Renal cortex interstitium (tissue), 11 donors: ENCODE measurements at regions not wholly inside any gene's neighbourhood (a gene's known extent, or its start where the extent isn't known, plus 50 kb on each side); places are given as distances from the start of the nearest gene placed in this dataset.

Experiments
- DNase-seq, 11 donors: peaks; one replicate each; pipeline ENCODE4 v3.0.0-alpha.2; 2013; ENCODE audit warnings: low read depth in 9 of 11, low spot score in 4 of 11; ENCODE audit errors: extremely low read depth in 1 of 11

DNA sequence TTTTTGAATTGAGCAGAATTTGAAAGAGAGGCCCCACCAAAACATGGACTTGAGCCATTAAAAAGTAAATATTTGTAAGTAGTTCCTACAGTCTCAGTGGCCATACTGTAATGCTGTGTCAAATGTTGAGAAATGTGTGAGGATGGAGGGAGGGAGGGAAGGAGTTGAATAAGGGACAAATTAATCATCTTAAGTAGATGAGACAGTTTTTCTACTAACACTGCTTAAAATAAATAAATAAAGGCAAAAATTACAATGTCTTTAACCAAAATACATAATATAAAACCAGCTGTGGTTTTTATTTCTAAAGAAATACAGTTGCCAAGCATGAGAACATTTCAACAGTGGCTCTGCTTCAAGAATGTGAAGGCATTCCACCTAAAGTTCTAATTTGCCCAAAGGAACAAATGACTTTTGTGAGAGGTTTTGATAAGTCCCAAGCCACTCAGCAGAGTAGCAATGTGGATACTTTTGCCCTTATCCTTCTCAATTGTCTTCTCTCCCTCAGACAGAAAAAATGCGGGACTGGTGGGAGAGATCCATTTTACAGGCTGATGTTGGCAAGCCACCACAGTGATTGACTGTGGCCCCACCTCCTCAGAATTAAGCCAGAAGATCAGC lies 427.0 kb upstream of the RARB start:
- peak in 1 of 11 donors; percentile 2 for DNase-seq

DNA sequence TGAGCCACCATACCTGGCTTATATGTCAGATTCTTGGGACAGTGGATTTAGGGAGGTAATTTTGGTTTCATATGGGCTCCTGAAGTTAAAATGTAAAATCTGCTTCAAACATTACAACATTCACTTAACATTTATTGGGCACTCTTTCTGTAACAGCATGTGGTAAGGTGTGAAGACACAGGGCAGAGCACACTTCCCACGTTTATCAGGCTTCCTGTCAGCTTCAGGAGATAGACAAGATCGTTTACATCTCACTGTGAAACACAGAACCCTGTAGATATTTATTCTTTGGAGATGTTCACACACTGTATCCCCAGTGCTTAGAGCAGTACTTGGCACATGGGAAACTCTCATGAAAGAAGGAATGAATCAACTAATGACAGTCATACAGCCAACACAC lies 426.0 kb upstream of the RARB start:
- DNase-seq, result no peak

DNA sequence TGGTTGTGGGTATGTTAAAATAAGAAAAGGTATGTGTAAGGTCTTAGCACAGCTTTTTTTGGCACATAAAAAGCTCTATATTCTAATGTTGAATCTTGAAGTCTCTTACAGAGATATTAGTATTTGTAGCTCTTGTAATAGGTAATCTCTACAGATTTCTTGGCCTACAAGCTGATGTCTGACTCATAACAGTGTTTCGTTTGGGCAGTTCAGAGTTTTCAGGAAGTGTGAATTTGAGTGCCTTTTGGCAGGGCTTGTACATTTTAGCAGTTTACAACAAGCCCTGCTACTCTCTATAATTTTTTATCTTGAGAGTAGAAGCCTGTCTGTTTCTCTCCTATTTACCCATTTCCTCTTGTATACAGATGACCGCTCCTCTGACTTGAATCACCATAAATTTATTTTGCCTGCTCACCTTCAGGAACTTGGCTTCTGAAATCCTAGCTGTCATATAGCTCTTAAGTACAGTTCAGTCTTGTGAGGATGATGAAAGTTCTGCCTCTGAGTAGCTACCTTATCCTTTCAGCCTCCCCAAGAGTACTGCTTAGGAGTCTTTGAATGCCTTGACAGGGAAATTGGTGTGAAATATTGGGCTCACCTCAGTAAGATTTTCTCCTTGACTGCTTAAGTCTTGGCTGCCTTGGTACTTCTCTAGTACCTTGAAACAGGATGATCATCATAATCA lies 419.9 kb upstream of the RARB start:
- DNase-seq, result peak in 2 of 11 donors; percentile 28 to 33

DNA sequence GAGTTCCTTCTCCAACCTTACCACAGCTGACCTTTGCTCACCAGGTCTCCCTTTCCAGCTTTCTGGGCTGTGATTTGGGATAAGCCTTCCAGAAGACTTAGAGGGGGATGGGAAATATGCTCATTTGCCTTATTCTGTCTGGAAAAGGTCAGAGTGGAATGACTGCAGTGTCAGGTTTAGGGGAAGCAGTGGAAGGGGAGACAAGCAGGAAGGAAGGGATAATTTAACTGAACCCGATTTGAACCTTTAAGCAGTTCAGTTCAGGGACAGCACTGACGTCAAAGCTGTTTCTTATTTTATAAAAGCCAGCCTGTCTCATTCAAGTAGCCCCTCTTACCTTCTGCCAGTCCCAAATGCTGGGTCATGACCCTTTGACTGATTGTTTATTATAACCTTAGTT lies 418.4 kb upstream of the RARB start:
- peak in 6 of 11 donors; percentile 4 to 38 (median 25) for DNase-seq

DNA sequence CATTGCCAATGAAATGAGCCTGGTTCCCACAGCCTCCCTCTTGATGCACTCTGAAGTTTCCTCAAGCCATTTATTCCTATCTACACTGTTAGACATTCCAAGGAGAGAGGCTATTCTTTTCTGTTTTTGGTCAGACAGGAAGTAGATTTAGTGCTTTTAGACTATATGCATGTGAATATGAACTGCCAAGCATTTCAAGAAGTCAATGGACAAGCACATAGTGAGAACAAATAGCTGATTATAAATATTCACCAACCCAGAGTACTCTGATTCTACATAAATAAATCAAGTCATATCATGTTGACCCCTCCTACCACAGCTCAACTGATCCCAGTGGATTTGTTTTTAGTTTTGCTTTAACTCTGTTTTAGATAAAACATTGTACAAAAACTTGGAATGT lies 412.5 kb upstream of the RARB start:
- no peak for DNase-seq

DNA sequence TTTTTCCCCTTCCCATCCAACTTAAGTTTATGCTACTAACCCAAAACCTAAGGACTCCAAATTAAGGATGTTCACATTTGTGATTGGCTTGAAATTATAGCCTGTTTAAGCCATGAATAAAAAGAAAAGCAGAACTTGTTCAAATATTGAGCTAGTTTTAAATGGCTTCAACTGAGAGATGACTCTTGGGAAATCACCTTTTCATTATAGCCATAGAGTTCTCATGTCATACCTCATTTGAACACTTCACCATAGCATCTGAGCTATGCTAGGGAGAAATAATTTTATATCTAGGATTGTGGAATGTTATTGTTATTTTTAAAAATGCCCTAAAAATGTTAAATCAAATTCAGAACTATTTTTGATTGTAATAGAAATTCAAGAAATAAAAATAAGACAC lies 409.2 kb upstream of the RARB start:
- no peak for DNase-seq

DNA sequence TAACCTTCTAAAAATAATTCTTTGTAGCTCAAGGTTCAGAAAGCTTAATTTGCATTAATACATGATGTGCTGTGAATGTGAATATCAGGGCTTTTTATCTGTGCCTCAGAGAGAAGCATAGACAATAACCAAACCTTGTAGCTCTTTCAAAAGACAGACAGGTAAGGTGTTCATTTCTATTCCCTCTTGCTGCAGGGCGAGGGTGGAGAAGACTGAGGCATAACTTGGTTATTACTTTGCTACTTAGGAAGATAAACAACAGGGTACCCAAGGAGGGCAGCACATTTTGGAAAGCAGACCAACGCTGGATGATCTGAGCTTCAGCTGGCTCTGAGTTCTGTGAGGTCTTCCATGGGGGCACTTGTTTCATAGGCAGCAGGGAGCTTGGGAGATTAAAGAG lies 408.6 kb upstream of the RARB start:
- DNase-seq, result no peak

DNA sequence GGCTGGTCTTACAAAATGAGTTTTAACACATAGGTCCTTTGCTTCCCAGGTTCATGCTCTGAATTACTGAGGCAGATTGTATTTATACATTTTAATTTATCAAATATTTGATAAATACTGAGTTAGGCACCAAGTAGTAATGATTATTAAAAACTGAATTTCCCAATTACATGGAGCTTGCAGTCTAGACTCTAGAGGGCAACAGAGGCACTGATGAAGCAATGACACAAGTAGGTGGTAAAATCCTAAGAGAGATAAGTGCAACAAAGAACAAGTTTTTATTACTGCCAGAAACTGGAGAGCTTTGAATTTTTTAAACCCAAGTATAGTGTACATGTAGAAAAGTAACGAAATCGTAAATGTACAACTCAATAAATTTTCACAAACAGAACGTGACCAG lies 406.2 kb upstream of the RARB start:
- DNase-seq, result no peak

DNA sequence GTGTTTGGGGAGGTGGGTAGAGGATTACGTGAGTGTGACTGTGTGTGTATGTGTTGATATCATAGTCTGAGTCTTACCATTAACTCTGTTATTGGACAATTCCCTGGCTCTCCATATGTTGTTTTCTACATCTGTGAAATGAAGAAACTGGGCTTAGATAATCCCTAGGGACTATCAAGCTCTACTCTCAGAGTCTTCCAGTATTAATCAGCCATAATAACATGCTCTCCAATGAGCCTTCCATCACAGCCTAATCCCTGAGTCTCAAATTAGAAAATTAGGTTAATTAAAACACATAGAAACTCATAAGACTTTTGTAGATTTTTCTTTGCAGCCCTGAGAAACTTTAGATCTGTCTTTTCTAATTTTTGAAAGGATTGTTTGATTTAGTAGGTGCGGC lies 404.2 kb upstream of the RARB start:
- no peak for DNase-seq

DNA sequence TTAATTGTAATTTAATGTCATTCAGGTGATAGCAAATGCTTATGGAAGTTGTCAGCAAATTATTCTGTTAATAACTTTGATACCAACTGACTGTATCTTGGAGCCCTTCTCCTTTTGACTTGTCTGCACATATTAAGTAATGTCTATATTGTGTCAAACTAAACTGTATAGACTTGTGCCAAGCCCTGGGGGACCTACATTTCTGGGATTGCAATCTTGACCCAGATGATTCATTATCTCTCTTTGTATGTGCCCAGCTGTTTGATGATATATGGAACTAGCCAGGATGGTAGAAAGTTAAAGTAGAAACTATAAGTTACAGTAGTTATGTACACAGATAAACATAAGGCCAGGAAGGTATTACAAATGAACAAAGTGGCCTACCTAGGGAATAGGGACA lies 402.8 kb upstream of the RARB start:
- no peak for DNase-seq

DNA sequence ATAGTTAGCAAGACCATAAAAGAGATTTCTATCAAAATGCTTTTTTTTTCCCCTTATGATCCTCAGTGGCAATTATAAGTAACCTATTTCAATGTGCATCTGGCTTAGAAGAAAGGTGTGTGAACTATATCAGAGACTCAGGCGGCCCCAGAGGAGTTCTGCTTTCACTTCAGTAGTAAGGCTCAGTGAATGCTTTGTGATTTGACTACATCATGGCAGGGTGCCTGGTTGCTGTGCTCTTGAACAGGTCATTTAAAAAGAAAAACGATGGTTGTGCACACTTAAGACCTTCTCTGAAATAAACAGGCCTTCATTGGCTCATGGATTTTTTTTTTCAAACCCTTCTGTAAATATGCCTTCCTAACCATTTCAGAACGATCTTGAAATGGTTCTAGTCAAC lies 400.4 kb upstream of the RARB start:
- DNase-seq, result peak in 2 of 11 donors; percentile 33 to 44

DNA sequence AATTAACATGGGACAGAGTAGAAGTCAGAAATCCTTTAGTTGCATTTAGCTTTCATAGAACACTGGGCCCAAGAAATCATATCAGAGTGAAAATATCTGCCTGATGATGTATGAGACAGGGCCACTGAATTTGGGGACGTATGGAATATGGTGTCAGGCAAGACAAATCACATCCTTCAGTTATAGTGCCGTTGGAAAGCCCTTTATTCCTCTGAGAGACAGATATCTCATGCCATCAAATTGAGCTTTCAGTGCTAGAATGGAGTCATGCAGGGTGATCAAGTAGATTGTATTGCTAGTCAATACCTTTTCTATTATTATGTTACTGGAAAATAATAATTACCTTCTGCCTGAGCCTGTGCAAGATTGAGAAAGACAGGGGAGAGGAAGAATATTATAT lies 398.2 kb upstream of the RARB start:
- DNase-seq, result no peak

DNA sequence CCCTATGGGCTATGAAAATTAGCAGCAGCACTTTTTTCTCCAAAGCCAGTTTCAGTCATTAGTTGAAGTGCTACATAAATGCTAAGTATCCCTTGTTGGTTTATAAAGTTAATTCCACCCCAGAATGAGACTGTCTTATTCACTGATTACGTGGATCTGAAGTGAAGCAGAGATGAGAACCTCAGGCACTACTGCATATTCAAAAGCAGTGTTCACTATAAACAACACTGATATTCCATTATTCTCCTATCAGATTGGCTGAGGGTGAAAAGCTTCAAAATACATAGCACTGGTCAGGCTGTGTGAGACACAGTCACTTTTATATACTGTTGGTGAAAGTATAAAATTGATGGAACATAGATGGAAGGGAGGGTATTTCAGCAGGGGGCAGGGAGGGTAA lies 395.7 kb upstream of the RARB start:
- no peak for DNase-seq

DNA sequence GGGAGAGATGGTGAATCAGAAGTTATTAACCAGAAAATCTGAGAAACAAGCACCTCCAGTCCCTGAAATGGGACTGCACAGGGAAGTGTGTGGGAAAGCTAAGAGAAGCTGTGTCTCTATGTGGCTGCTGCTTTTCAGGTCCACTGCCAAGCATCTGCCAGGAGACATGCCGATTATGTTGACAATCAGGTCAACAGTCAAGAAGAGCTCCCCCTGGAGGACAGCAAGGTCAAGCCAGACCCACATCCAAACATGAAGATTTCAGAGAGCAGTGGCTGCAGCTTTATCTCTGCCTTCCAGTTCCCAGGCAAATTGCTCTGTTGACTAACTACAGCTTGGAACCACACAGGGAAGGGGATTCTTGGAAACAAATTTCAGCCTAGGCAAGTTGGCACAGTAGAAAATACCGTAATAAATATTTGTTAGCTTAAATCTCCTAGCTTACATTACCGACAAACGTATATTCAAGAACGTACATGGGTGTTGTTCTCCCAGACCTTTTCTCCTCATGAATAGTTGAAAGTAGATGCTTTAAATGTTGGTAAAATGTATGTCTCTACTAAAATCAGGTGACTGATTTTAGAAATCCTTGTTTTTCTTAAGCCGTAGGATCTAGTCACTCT lies 394.5 kb upstream of the RARB start:
- peak in 1 of 11 donors; percentile 37 for DNase-seq

DNA sequence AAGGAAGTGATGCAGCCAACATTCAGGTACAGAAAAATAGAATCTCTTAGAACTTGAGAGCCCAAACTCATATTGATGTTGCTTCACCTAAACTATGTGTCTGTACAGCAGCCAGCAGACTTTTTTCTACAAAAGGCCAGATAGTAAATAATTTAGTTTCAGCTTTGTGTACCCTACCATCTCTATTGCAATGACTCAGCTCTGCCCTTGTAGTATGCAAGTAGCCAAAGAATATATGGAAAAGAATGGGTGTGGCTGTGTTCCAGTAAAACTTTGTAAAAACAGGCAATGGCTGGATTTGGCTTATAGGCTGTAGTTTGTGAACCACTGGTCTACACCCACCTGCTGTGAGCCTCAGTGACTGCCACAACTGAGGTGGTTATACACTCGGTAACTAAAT lies 392.5 kb upstream of the RARB start:
- DNase-seq, result no peak

DNA sequence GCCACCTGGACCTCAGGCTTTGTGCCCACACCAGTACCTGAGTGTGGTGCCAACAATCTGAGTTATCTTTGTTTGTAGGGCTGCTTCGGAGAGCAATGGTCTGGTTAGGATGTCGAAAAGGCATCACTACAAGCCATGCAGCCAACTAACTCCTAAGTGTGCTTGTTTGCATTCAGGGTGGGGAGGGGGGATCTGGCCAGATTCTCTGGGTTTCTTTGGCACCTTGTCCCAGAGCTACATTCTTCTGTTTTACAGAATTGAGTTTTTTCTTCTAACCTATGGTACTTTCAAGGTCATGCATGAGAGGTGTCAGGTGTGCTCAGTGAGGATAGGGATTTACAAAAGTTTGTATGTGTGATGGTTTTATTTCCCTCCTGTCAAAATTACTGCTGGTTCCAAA lies 391.4 kb upstream of the RARB start:
- no peak for DNase-seq

DNA sequence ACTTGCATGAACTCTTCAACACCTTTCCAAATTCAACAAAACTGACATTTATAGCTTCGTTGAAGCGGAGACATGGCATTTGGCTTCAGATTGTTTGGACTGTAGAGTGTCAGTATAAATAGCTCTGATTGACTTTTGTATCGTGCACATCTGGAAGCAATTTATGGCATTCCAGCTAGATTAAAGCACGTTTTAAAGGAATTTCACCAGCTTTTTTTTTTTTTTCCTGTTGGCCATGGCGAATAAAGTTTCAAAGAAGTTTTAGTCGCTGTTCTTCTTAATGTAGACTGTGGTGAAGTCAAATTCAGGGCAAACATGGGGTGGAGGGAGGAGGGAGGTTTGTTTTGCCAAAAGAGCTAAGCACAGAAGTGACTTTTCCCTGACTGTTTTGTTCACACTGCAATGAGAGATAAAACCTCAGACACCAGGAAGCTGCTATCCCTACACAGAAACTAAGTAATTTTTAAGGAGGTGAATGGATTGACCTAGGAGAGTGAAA lies 391.0 kb upstream of the RARB start:
- DNase-seq, result peak in 4 of 11 donors; percentile 48 to 67 (median 53)

DNA sequence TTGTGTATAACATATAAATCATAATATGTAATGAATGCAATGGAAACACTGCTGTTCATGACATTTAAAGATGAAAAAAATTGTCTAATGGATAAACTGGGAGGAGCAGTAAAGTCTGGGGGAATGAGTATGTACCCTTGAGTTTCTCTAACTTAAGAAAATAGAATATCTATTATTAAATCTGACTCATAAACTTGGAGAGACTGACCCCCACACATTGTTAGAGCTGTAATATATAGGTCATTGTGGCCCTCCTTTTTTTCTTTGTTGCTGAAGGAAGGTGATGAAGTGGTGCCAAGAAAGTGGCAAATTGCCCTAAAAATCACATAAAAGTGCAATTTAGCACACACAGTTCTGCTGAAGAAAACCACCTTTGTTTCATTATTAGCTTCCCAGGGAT lies 389.8 kb upstream of the RARB start:
- DNase-seq, result no peak

DNA sequence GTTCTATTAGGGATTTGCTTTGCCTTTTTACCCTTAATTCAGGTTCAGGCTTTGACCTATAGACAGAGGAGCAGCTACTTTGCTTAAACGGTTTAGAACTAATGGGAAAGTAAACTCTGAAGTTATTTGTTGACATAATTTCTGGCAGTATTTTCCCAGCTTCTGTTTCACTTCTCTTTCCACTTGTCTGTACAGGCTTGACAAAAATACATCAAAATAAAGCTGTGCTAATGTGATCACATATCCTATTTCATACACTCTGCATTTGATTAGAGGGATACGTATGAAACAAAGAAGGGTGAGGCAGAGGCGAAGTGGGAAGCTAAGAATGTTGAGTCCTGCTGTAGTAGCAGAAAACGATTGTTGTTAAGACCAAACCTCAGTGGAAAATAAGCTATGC lies 389.1 kb upstream of the RARB start:
- DNase-seq, result no peak

DNA sequence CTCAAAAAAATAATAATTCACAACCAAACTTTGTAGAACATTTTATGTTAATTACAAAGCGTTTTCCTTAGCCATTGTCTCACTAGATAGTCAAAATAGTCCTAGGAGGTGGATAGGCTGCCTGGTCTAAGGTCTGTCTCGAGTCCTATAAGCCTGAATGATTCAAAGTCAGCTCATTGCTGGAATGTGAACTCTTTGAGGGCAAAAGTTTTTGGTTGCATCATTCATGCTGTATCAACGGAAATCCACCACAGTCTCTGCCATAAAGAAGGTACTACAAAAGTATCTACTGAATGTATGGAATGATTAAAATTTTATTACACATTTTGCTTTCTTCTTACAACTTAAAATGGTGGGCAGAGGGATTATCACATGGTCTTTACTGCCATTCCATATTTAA lies 387.3 kb upstream of the RARB start:
- DNase-seq, result no peak
